ENCODE measurements at regions not wholly inside any gene's neighbourhood (a gene's known extent, or its start where the extent isn't known, plus 50 kb on each side); places are given as distances from the start of the nearest gene placed in this dataset.
"Not testable (repeated sequence)": the region's sequence is repeated elsewhere in the genome, so short reads cannot be mapped to it uniquely, and the experiment has no call there.

DNA sequence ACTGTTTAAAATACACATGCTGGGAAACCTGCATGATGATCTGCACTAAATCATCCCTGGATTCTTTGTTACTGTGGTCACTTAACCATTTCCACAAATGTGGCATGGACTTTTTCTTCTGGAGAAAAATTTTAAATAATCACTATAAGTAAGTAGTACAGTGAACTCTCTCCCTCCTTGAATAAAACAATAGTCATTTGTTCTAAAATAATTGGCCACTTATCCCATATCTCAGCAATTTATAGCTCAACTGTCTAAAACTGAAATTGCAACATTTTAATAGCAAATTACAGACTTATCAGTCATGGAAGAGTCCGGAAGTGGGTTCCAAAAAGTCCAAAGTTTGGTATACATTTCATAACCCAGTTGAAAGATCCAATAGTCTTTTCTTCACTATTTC is 90.9 kb downstream of the MTERF1 start:
- Histone ChIP-seq H3K79me2 (ENCODE audit: control insufficient read depth, insufficient read depth, low read length) (no peaks in the 10 kb centered on the region), H3K27me3 (replicated peaks in 1 of 4; ENCODE audit: control extremely low read depth in 1 of 4, control insufficient read depth in 3 of 4, insufficient read depth in 4 of 4, low read length in 3 of 4) (no peaks in the 10 kb centered on the region), H3K9me3 (ENCODE audit: control extremely low read depth in 1 of 3, control insufficient read depth in 2 of 3, insufficient read depth in 1 of 3, low read length in 2 of 3) (peaks cover 0 to 7% (median 0%) of the 10 kb centered on the region in 3 donors), H3K27ac (ENCODE audit: low read length in 2 of 2) (no peak overlapping the region), H3K4me2 (replicated peaks; ENCODE audit: low read depth, low read length, poor library complexity, severe bottlenecking) (no peak overlapping the region), H2AFZ (ENCODE audit: insufficient read depth, low read depth, low read length, poor library complexity, severe bottlenecking) (no peak overlapping the region), H4K20me1 (ENCODE audit: control insufficient read depth, insufficient read depth, low read length, poor library complexity, severe bottlenecking) (no peaks in the 10 kb centered on the region), H3K36me3 (replicated peaks in 1 of 2; ENCODE audit: control extremely low read depth in 1 of 2, control insufficient read depth in 1 of 2, extremely low read depth in 1 of 2, insufficient read depth in 2 of 2, low read length in 1 of 2) (no peaks in the 10 kb centered on the region), H3K4me3 (ENCODE audit: control extremely low read depth in 1 of 5, extremely low read depth in 1 of 5, insufficient read depth in 1 of 5, low read depth in 2 of 5, low read length in 4 of 5) (no peak overlapping the region), H3K9ac (ENCODE audit: low read length) (no peak overlapping the region), H3K4me1 (ENCODE audit: control insufficient read depth in 2 of 2, insufficient read depth in 2 of 2, low read length in 2 of 2) (no peaks in the 10 kb centered on the region)
- ChIA-PET CTCF (no interaction called here), POLR2A (no interaction called here)
- Mint-ChIP-seq H3K4me1 (no peaks in the 10 kb centered on the region), H3K27me3 (peaks cover under 1% of the 10 kb centered on the region), H3K9me3 (ENCODE audit: insufficient read depth) (no peaks in the 10 kb centered on the region), H3K27ac (no peak overlapping the region), H3K4me3 (no peak overlapping the region)
- WGBS (ENCODE audit: insufficient coverage) = no CpG with 5 or more reads among the region's 1 CpG
- no peak for TF ChIP-seq EZH2 (IDR thresholded peaks at IDR 0.05; ENCODE audit: borderline replicate concordance, insufficient read depth, low read depth, low read length, poor library complexity, severe bottlenecking)
- TF ChIP-seq, protein P1, sequence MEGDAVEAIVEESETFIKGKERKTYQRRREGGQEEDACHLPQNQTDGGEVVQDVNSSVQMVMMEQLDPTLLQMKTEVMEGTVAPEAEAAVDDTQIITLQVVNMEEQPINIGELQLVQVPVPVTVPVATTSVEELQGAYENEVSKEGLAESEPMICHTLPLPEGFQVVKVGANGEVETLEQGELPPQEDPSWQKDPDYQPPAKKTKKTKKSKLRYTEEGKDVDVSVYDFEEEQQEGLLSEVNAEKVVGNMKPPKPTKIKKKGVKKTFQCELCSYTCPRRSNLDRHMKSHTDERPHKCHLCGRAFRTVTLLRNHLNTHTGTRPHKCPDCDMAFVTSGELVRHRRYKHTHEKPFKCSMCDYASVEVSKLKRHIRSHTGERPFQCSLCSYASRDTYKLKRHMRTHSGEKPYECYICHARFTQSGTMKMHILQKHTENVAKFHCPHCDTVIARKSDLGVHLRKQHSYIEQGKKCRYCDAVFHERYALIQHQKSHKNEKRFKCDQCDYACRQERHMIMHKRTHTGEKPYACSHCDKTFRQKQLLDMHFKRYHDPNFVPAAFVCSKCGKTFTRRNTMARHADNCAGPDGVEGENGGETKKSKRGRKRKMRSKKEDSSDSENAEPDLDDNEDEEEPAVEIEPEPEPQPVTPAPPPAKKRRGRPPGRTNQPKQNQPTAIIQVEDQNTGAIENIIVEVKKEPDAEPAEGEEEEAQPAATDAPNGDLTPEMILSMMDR (IDR thresholded peaks at IDR 0.05) = no peak
- intact Hi-C loops (cut with micrococcal nuclease) = no loop called here
- ATAC-seq (ENCODE audit: low read depth) (no peak), DNase-seq (no peak)

DNA sequence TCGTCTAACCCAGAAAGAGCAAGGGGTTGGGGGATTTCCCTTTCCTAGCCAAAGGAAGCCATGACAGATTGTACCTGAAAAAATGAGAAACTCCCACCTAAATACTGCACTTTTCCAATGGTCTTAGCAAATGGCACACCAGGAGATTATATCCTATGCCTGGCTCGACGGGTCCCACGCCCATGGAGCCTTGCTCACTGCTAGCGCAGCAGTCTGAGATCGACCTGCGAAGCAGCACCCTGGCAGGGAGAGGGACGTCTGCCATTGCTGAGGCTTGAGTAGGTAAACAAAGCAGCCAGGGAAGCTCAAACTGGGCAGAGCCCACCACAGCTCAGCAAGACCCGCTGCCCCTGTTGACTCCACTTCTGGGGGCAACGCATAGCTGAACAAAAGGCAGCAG is 89.9 kb downstream of the MTERF1 start:
- ATAC-seq (ENCODE audit: low read depth); H3K4me3 Mint-ChIP-seq: not testable (repeated sequence)

More for the DNA sequence above, 89.9 kb downstream of the MTERF1 start:
- H3K27ac Mint-ChIP-seq; H3K9me3 Mint-ChIP-seq (ENCODE audit: insufficient read depth); H3K27me3 ChIP-seq (replicated peaks in 1 of 4; ENCODE audit: control extremely low read depth in 1 of 4, control insufficient read depth in 3 of 4, insufficient read depth in 4 of 4, low read length in 3 of 4); H3K36me3 ChIP-seq (replicated peaks in 1 of 2; ENCODE audit: control extremely low read depth in 1 of 2, control insufficient read depth in 1 of 2, extremely low read depth in 1 of 2, insufficient read depth in 2 of 2, low read length in 1 of 2); CTCF ChIA-PET; H3K4me3 ChIP-seq (ENCODE audit: control extremely low read depth in 1 of 5, extremely low read depth in 1 of 5, insufficient read depth in 1 of 5, low read depth in 2 of 5, low read length in 4 of 5); H3K9ac ChIP-seq (ENCODE audit: low read length); H3K4me2 ChIP-seq (replicated peaks; ENCODE audit: low read depth, low read length, poor library complexity, severe bottlenecking); H3K27ac ChIP-seq (ENCODE audit: low read length in 2 of 2); DNase-seq; H2AFZ ChIP-seq (ENCODE audit: insufficient read depth, low read depth, low read length, poor library complexity, severe bottlenecking); H3K27me3 Mint-ChIP-seq; H4K20me1 ChIP-seq (ENCODE audit: control insufficient read depth, insufficient read depth, low read length, poor library complexity, severe bottlenecking); POLR2A ChIA-PET; H3K4me1 ChIP-seq (ENCODE audit: control insufficient read depth in 2 of 2, insufficient read depth in 2 of 2, low read length in 2 of 2); intact Hi-C loops (cut with micrococcal nuclease); H3K79me2 ChIP-seq (ENCODE audit: control insufficient read depth, insufficient read depth, low read length); H3K4me1 Mint-ChIP-seq; H3K9me3 ChIP-seq (ENCODE audit: control extremely low read depth in 1 of 3, control insufficient read depth in 2 of 3, insufficient read depth in 1 of 3, low read length in 2 of 3): not testable (repeated sequence)
- 96% methylated on average over 10 of the region's 10 CpGs for WGBS (ENCODE audit: insufficient coverage)
